B cell (primary cell): ENCODE measurements at regions not wholly inside any gene's neighbourhood (a gene's known extent, or its start where the extent isn't known, plus 50 kb on each side); places are given as distances from the start of the nearest gene placed in this dataset.

Experiments
- ATAC-seq: fragments of 200-7000 bp; cut with Tn5 transposase; one replicate; pipeline ENCODE4 v1.10.0; 2021; ENCODE audit warnings: low read depth, mild to moderate bottlenecking, moderate number of reproducible peaks, moderate library complexity
- CTCF ChIA-PET: fragments of 350-600 bp; sonication (Branson Sonifier 250); formaldehyde crosslinking; loops from one replicate; lab custom pipeline; 2021; ENCODE audit warnings: antibody characterized with exemption, inconsistent platforms; lab: Charles Lee
- POLR2A ChIA-PET: fragments of 350-600 bp; sonication (Branson Sonifier 250); formaldehyde crosslinking; loops from one replicate; lab custom pipeline; 2021; ENCODE audit warnings: antibody characterized with exemption; lab: Charles Lee
- DNase-seq: peaks from one replicate; pipeline ENCODE4 v3.0.0; 2013
- H2AFZ ChIP-seq: 2 replicates; pipeline ENCODE4 v1.6.1; 2012; ENCODE audit warnings: mild to moderate bottlenecking, low read depth, low read length; ENCODE audit not compliant: insufficient read depth, poor library complexity, severe bottlenecking
- H3K27ac ChIP-seq, 2 donors: 1 replicate in 1 of 2; 2 replicates in 1 of 2; pipeline ENCODE4 v1.5.1; 2012 to 2013; ENCODE audit warnings: low read length in 2 of 2, mild to moderate bottlenecking in 2 of 2, moderate library complexity in 1 of 2
- H3K27me3 ChIP-seq, 4 experiments: fragments of 200-600 bp in 1 of 4; sonication (generic) in 1 of 4; replicated peaks in 1 of 4; 1 replicate in 2 of 4; 2 replicates in 2 of 4; pipeline versions ENCODE4 v1.6.1 to v1.7.0; 2013 to 2016; ENCODE audit warnings: low read length in 3 of 4, mild to moderate bottlenecking in 2 of 4, mixed read lengths in 1 of 4, moderate library complexity in 1 of 4; ENCODE audit not compliant: insufficient read depth in 4 of 4, control insufficient read depth in 3 of 4; ENCODE audit errors: control extremely low read depth in 1 of 4
- H3K36me3 ChIP-seq, 2 experiments: replicated peaks in 1 of 2; 1 replicate in 1 of 2; 2 replicates in 1 of 2; pipeline versions ENCODE4 v1.6.1 to v1.7.1; 2013; ENCODE audit warnings: low read length in 1 of 2; ENCODE audit not compliant: insufficient read depth in 2 of 2, control insufficient read depth in 1 of 2; ENCODE audit errors: control extremely low read depth in 1 of 2, extremely low read depth in 1 of 2
- H3K4me1 ChIP-seq, 2 donors: fragments of 200-600 bp in 1 of 2; sonication (generic) in 1 of 2; 1 replicate in 1 of 2; 2 replicates in 1 of 2; pipeline versions ENCODE4 v1.5.1 to v1.6.1; 2013 to 2017; ENCODE audit warnings: low read length in 2 of 2; ENCODE audit not compliant: control insufficient read depth in 2 of 2, insufficient read depth in 2 of 2
- H3K4me2 ChIP-seq: replicated peaks from 2 replicates; pipeline ENCODE3; 2012; ENCODE audit warnings: mild to moderate bottlenecking, low read depth, low read length; ENCODE audit not compliant: poor library complexity, severe bottlenecking
- H3K4me3 ChIP-seq, 5 experiments: fragments of 200-600 bp in 1 of 5; sonication (generic) in 1 of 5; 1 replicate in 3 of 5; 2 replicates in 2 of 5; pipeline versions ENCODE4 v1.5.1 to v1.7.0; 2011 to 2016; ENCODE audit warnings: low read length in 4 of 5, mild to moderate bottlenecking in 4 of 5, low read depth in 2 of 5, control low read depth in 1 of 5, moderate library complexity in 1 of 5; ENCODE audit not compliant: insufficient read depth in 1 of 5; ENCODE audit errors: control extremely low read depth in 1 of 5, extremely low read depth in 1 of 5
- H3K79me2 ChIP-seq: fragments of 200-600 bp; sonication (generic); one replicate; pipeline ENCODE4 v1.6.0; 2016; ENCODE audit warnings: low read length; ENCODE audit not compliant: control insufficient read depth, insufficient read depth
- H3K9ac ChIP-seq: fragments of 200-600 bp; sonication (generic); 2 replicates; pipeline ENCODE4 v1.6.1; 2017; ENCODE audit warnings: mild to moderate bottlenecking, low read length, moderate library complexity
- H3K9me3 ChIP-seq, 3 donors: one replicate each; pipeline versions ENCODE4 v1.6.1 to v1.7.1; 2013; ENCODE audit warnings: low read length in 2 of 3; ENCODE audit not compliant: control insufficient read depth in 2 of 3, insufficient read depth in 1 of 3; ENCODE audit errors: control extremely low read depth in 1 of 3
- H4K20me1 ChIP-seq: 2 replicates; pipeline ENCODE4 v1.6.0; 2012; ENCODE audit warnings: mild to moderate bottlenecking, low read length; ENCODE audit not compliant: insufficient read depth, control insufficient read depth, poor library complexity, severe bottlenecking
- H3K27ac Mint-ChIP-seq: one replicate; pipeline ENCODE4 v1.8.0; 2021; ENCODE audit warnings: mixed read lengths
- H3K27me3 Mint-ChIP-seq: one replicate; pipeline ENCODE4 v1.8.0; 2021; ENCODE audit warnings: mixed read lengths
- H3K4me1 Mint-ChIP-seq: one replicate; pipeline ENCODE4 v1.8.0; 2021; ENCODE audit warnings: mixed read lengths
- H3K4me3 Mint-ChIP-seq: one replicate; pipeline ENCODE4 v1.8.0; 2021; ENCODE audit warnings: mixed read lengths
- H3K9me3 Mint-ChIP-seq: one replicate; pipeline ENCODE4 v1.8.0; 2022; ENCODE audit warnings: mixed read lengths; ENCODE audit not compliant: insufficient read depth
- EZH2 ChIP-seq: IDR thresholded peaks from 2 replicates; pipeline ENCODE4 v1.6.1; 2012; ENCODE audit warnings: borderline replicate concordance, low read depth, mild to moderate bottlenecking, moderate library complexity, low read length; ENCODE audit not compliant: insufficient read depth, poor library complexity, severe bottlenecking
- WGBS: methylation state at CpG from one replicate; pipeline ENCODE4 v1.1.5; 2013; ENCODE audit warnings: missing lambda C conversion rate; ENCODE audit not compliant: insufficient coverage; 5-methylcytosine and 5-hydroxymethylcytosine counted together
- intact Hi-C: fragments of 100-400 bp; cut with micrococcal nuclease; formaldehyde crosslinking; loops from one replicate; pipeline ENCODE4 v1.10.0; 2022
- TF ChIP-seq, protein P1 (sequence below): fragments of 200-600 bp; IDR thresholded peaks from one replicate; pipeline ENCODE4 v1.8.0; 2022; ENCODE audit warnings: antibody characterized with exemption, mild to moderate bottlenecking

DNA sequence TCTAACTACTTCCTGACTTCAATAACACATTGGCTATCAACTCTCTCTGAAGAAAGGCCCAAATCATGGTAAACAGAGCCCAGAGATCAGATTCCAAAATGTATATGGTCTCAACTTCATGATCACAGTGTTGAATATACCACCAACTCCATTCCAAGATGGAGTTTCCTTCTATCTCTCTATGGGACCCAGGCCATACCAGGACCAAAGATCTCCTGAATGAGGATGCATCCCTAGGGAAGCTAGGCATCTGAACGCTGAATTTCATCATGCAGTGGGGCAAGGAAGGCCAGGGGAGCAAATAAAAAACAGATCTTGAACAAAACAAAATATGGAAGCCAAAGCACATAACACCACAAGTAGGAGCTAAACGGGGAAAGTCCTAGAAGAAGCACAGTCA, 320.7 kb upstream of the PKDCC start:
- WGBS = 88% methylated on average over 2 of the region's 2 CpGs
- H3K27me3 Mint-ChIP-seq = peaks cover 5% of the 10 kb centered on the region
- Histone ChIP-seq H3K9me3 (no peaks in the 10 kb centered on the region), H2AFZ (no peak overlapping the region), H3K36me3 (no peaks in the 10 kb centered on the region), H3K4me3 (no peak overlapping the region), H3K4me2 (no peak overlapping the region), H3K27me3 (no peaks in the 10 kb centered on the region), H4K20me1 (no peaks in the 10 kb centered on the region), H3K27ac (no peak overlapping the region), H3K79me2 (no peaks in the 10 kb centered on the region), H3K9ac (no peak overlapping the region), H3K4me1 (no peaks in the 10 kb centered on the region)
- ATAC-seq (no peak), DNase-seq (no peak)
- no peaks in the 10 kb centered on the region for H3K4me1 Mint-ChIP-seq
- intact Hi-C loops = no loop called here
- ChIA-PET CTCF (no interaction called here), POLR2A (no interaction called here)
- H3K9me3 Mint-ChIP-seq = no peaks in the 10 kb centered on the region
- H3K4me3 Mint-ChIP-seq = no peak overlapping the region
- TF ChIP-seq, protein P1, sequence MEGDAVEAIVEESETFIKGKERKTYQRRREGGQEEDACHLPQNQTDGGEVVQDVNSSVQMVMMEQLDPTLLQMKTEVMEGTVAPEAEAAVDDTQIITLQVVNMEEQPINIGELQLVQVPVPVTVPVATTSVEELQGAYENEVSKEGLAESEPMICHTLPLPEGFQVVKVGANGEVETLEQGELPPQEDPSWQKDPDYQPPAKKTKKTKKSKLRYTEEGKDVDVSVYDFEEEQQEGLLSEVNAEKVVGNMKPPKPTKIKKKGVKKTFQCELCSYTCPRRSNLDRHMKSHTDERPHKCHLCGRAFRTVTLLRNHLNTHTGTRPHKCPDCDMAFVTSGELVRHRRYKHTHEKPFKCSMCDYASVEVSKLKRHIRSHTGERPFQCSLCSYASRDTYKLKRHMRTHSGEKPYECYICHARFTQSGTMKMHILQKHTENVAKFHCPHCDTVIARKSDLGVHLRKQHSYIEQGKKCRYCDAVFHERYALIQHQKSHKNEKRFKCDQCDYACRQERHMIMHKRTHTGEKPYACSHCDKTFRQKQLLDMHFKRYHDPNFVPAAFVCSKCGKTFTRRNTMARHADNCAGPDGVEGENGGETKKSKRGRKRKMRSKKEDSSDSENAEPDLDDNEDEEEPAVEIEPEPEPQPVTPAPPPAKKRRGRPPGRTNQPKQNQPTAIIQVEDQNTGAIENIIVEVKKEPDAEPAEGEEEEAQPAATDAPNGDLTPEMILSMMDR = no peak
- TF ChIP-seq EZH2 = no peak
- no peak overlapping the region for H3K27ac Mint-ChIP-seq

DNA sequence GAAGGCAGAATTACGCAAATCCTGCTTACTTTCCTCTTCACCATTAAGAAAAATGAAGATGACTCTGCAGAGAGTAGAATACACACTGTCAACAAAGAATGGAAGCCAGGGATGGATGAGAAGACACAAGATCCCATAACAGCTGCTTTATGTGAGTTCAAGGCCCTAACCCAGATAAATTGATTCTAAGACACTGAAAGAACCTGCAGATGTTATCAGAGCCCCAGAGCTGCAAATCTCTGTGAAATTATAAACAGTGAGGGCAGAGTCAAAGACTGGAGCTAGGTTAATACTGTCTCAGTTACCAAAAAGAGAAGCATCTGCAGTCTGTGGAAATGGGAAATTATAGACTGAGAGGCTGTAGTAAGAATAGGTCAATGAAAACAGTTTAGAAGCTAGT, 320.1 kb upstream of the PKDCC start:
- intact Hi-C loops = no loop called here
- Histone ChIP-seq H3K4me2 (no peak overlapping the region), H3K9ac (no peak overlapping the region), H3K79me2 (no peaks in the 10 kb centered on the region), H3K4me3 (no peak overlapping the region), H3K27ac (no peak overlapping the region), H3K36me3 (no peaks in the 10 kb centered on the region), H3K27me3 (no peaks in the 10 kb centered on the region), H3K4me1 (no peaks in the 10 kb centered on the region), H2AFZ (no peak overlapping the region), H3K9me3 (no peaks in the 10 kb centered on the region), H4K20me1 (no peaks in the 10 kb centered on the region)
- H3K4me3 Mint-ChIP-seq = no peak overlapping the region
- no peaks in the 10 kb centered on the region for H3K9me3 Mint-ChIP-seq
- no peaks in the 10 kb centered on the region for H3K4me1 Mint-ChIP-seq
- DNase-seq = no peak
- WGBS = no CpG with 5 or more reads among the region's 1 CpG
- ChIA-PET CTCF (no interaction called here), POLR2A (no interaction called here)
- TF ChIP-seq, protein P1 = no peak
- ATAC-seq = no peak
- H3K27me3 Mint-ChIP-seq = peaks cover 5% of the 10 kb centered on the region
- H3K27ac Mint-ChIP-seq = no peak overlapping the region
